MCF 10A (cell line): ENCODE measurements at regions not wholly inside any gene's neighbourhood (a gene's known extent, or its start where the extent isn't known, plus 50 kb on each side); places are given as distances from the start of the nearest gene placed in this dataset.

ENCODE experiments used
- BruUV-seq: library from RNA; stranded (reverse); fragments of 400-500 nt; replicated peaks from 2 replicates; lab custom pipeline; 2021; lab: Mats Ljungman, UMichigan
- CTCF ChIA-PET: fragments of 300-600 bp; sonication (Branson Sonifier 250); formaldehyde crosslinking; extraction: SDS; loops from one replicate; lab custom pipeline; 2021; ENCODE audit warnings: antibody characterized with exemption, inconsistent platforms; lab: Yijun Ruan, JAX
- POLR2A ChIA-PET: fragments of 300-600, 350-650 bp; sonication (Branson Sonifier 250); formaldehyde crosslinking; extraction: SDS; loops from one replicate; lab custom pipeline; 2020; ENCODE audit warnings: antibody characterized with exemption, inconsistent platforms; lab: Yijun Ruan, JAX
- DNase-seq: peaks from one replicate; pipeline ENCODE4 v3.0.0-alpha.2; 2018; ENCODE audit not compliant: unreplicated experiment
- H3K27ac Mint-ChIP-seq: one replicate; pipeline ENCODE4 v1.8.0; 2022; ENCODE audit warnings: mild to moderate bottlenecking, low read depth, mixed read lengths; ENCODE audit not compliant: unreplicated experiment
- H3K27me3 Mint-ChIP-seq: one replicate; pipeline ENCODE4 v1.8.0; 2022; ENCODE audit warnings: mixed read lengths; ENCODE audit not compliant: insufficient read depth, unreplicated experiment
- H3K36me3 Mint-ChIP-seq: one replicate; pipeline ENCODE4 v1.8.0; 2022; ENCODE audit warnings: mild to moderate bottlenecking, moderate library complexity, mixed read lengths; ENCODE audit not compliant: insufficient read depth, unreplicated experiment
- H3K4me1 Mint-ChIP-seq: one replicate; pipeline ENCODE4 v1.8.0; 2022; ENCODE audit warnings: mixed read lengths; ENCODE audit not compliant: insufficient read depth, unreplicated experiment
- H3K4me3 Mint-ChIP-seq: one replicate; pipeline ENCODE4 v1.8.0; 2022; ENCODE audit warnings: mild to moderate bottlenecking, moderate library complexity, mixed read lengths; ENCODE audit not compliant: unreplicated experiment
- H3K9me3 Mint-ChIP-seq: one replicate; pipeline ENCODE4 v1.8.0; 2022; ENCODE audit warnings: mixed read lengths; ENCODE audit not compliant: unreplicated experiment
- CTCF ChIP-seq: fragments of 200-600 bp; IDR thresholded peaks from one replicate; pipeline ENCODE4 v1.8.0; 2022; ENCODE audit warnings: antibody characterized with exemption, mild to moderate bottlenecking; ENCODE audit not compliant: unreplicated experiment
- intact Hi-C: fragments of 100-400 bp; cut with micrococcal nuclease; formaldehyde crosslinking; loops from 2 replicates; pipeline ENCODE4 v1.14.1; 2022

GRCh38 chr3:40627095-40627494 lies 102.3 kb downstream of the ZNF621 start:
- ChIA-PET CTCF (interaction anchor here (0.8 kb wide), 1 partner anchor 24 kb away, joined by 3 read pairs; no protein-coding TSS in a partner anchor), POLR2A (interaction anchor here (0.6 kb wide), 1 partner anchor 1531 kb away, joined by 3 read pairs; no protein-coding TSS in a partner anchor)
- Mint-ChIP-seq H3K9me3 (peaks cover 9% of the 10 kb centered on the region), H3K36me3 (no peaks in the 10 kb centered on the region), H3K4me1 (peaks cover 11% of the 10 kb centered on the region), H3K4me3 (no peak overlapping the region), H3K27me3 (no peaks in the 10 kb centered on the region), H3K27ac (no peak overlapping the region)
- intact Hi-C loops, result no loop called here
- no peak for DNase-seq
- no TSS peak for BruUV-seq
- TF ChIP-seq CTCF, result no peak

GRCh38 chr3:40628984-40629383 lies 104.2 kb downstream of the ZNF621 start:
- no TSS peak for BruUV-seq
- intact Hi-C loops, result no loop called here

DNA sequence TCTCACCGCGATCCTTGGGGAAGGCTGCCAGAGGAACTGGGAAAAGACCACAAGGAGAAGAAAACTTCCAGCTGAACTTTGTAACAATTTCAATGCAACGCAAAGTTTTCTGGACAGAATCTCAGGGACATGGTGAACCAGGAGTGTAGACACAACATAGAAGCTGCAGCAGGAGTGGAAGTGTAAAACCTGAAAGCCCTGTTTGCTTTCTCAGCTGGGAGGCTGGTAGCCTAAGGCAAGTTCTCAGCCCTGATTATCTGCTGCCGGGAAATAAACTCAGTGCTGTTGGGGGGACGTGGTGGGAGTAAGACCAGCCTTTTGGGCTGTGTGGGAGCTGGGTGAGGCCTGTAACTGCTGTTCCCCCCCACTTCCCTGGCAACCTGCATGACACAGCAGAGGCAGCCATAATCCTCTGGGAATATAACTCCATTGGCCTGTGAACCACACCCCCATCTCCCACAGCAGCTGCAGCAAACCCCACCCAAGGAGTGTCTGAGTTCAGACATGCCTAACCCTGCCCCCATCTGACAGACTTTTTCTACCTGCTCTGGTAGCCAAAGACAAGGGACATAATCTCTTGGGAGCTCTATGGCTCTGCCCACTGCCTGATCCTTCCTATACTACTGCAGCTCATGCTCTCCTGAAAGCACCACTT lies 106.7 kb downstream of the ZNF621 start:
- ChIA-PET POLR2A (interaction anchor here (0.6 kb wide), 1 partner anchor 26 kb away, joined by 3 read pairs; no protein-coding TSS in a partner anchor), CTCF (interaction anchor here (0.6 to 1.2 kb wide), 3 partner anchors 16 to 507 kb away, joined by 3 to 4 read pairs (median 3); no protein-coding TSS in a partner anchor)
- Mint-ChIP-seq H3K36me3 (no peaks in the 10 kb centered on the region), H3K4me1 (peaks cover 11% of the 10 kb centered on the region), H3K27ac (no peak overlapping the region), H3K4me3 (no peak overlapping the region), H3K9me3 (peaks cover 15% of the 10 kb centered on the region), H3K27me3 (no peaks in the 10 kb centered on the region)
- intact Hi-C loops, result no loop called here
- no peak for TF ChIP-seq CTCF
- BruUV-seq, result no TSS peak
- no peak for DNase-seq

More at GRCh38 chr3:40628984-40629383, 104.2 kb downstream of the ZNF621 start:
- CTCF ChIA-PET, result interaction anchor here (0.6 to 0.8 kb wide), 2 partner anchors 16 to 1085 kb away, joined by 3 read pairs; no protein-coding TSS in a partner anchor
- Mint-ChIP-seq H3K4me1 (peaks cover 11% of the 10 kb centered on the region), H3K4me3 (no peak overlapping the region), H3K36me3 (no peaks in the 10 kb centered on the region), H3K9me3 (peaks cover 9% of the 10 kb centered on the region), H3K27me3 (no peaks in the 10 kb centered on the region), H3K27ac (no peak overlapping the region)
- TF ChIP-seq CTCF, result no peak
- DNase-seq, result no peak
- POLR2A ChIA-PET, result no interaction called here

DNA sequence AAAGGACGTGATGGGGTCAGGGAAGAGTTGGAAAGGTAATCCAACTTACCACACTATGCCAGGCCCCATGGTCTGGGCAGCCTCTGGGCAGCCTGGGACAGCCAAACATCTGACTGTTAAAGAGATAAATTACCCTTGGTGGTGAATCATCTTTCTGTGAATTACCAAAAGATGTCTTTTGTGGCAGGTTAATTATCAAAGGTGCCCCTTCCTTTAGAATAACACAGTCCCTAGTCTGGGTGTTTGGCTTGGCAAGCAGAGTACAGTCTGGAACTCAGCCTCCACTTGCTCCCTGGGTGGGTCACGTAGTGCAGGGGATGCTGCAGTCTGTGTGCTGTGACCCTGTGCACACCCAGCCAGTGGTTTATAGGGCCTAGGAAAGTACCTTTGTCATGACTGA lies 113.1 kb downstream of the ZNF621 start:
- CTCF ChIA-PET, result interaction anchor here (0.6 kb wide), 1 partner anchor 32 kb away, joined by 3 read pairs; no protein-coding TSS in a partner anchor
- TF ChIP-seq CTCF, result no peak
- DNase-seq, result no peak
- POLR2A ChIA-PET, result interaction anchor here (0.7 kb wide), 1 partner anchor 480 kb away, joined by 3 read pairs; no protein-coding TSS in a partner anchor
- Mint-ChIP-seq H3K4me3 (no peak overlapping the region), H3K27ac (no peak overlapping the region), H3K4me1 (no peaks in the 10 kb centered on the region), H3K36me3 (no peaks in the 10 kb centered on the region), H3K27me3 (peaks cover 1% of the 10 kb centered on the region), H3K9me3 (peaks cover 9% of the 10 kb centered on the region)
- BruUV-seq, result no TSS peak
- intact Hi-C loops, result no loop called here
